ENCODE measurements at regions not wholly inside any gene's neighbourhood (a gene's known extent, or its start where the extent isn't known, plus 50 kb on each side); places are given as distances from the start of the nearest gene placed in this dataset.

GRCh38 chr22:49398646-49399045, 429.0 kb downstream of the BRD1 start (continued):
- TF ChIP-seq SP5 (CRISPR knock-in tag; IDR thresholded peaks at IDR 0.05; ENCODE audit: borderline replicate concordance, low read depth) (no peak), MXD4 (CRISPR knock-in tag; IDR thresholded peaks at IDR 0.05) (no peak), WIZ (CRISPR knock-in tag; IDR thresholded peaks at IDR 0.05) (no peak), UBTF (CRISPR knock-in tag; IDR thresholded peaks at IDR 0.05) (no peak), MTF2 (CRISPR knock-in tag; IDR thresholded peaks at IDR 0.05; ENCODE audit: borderline replicate concordance) (no peak)
- TF ChIP-seq, protein P1, sequence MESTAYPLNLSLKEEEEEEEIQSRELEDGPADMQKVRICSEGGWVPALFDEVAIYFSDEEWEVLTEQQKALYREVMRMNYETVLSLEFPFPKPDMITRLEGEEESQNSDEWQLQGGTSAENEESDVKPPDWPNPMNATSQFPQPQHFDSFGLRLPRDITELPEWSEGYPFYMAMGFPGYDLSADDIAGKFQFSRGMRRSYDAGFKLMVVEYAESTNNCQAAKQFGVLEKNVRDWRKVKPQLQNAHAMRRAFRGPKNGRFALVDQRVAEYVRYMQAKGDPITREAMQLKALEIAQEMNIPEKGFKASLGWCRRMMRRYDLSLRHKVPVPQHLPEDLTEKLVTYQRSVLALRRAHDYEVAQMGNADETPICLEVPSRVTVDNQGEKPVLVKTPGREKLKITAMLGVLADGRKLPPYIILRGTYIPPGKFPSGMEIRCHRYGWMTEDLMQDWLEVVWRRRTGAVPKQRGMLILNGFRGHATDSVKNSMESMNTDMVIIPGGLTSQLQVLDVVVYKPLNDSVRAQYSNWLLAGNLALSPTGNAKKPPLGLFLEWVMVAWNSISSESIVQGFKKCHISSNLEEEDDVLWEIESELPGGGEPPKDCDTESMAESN (CRISPR knock-in tag; conservative IDR thresholded peaks at IDR 0.05) = no peak

GRCh38 chr22:49398115-49398514, 429.6 kb downstream of the BRD1 start:
- BruUV-seq (replicated peaks) = no TSS peak
- FAIRE-seq = no peak
- WGBS (ENCODE audit: low lambda C conversion rate) = 82% methylated on average over 4 of the region's 17 CpGs

More at GRCh38 chr22:49398115-49398514, 429.6 kb downstream of the BRD1 start:
- H2AFZ ChIP-seq (ENCODE audit: low read length) = no peak overlapping the region
- H3K4me2 ChIP-seq (ENCODE audit: low read depth, low read length) = no peak overlapping the region
- no peaks in the 10 kb centered on the region for H3K4me1 ChIP-seq (ENCODE audit: insufficient read depth, low read length)
- CTCF ChIA-PET (ENCODE audit: low intra/inter-chr PET ratio, low total read pairs) = no interaction called here
- no peak overlapping the region for H3K9ac ChIP-seq (ENCODE audit: insufficient read depth, low read depth, low read length)
- H3K27me3 ChIP-seq (ENCODE audit: control insufficient read depth in 1 of 2, insufficient read depth in 2 of 2, low read length in 2 of 2) = peaks cover 4 to 59% of the 10 kb centered on the region in 2 experiments; a peak in 3 of 5 replicates
- in situ Hi-C loops (cut with HindIII; ENCODE audit: extremely low pct_ligation_motif_present, low pct_unique_long_range_greater_than_20kb) = no loop called here
- no peaks in the 10 kb centered on the region for H3K9me3 ChIP-seq (ENCODE audit: low read length)
- no peaks in the 10 kb centered on the region for H3K36me3 ChIP-seq (replicated peaks in 1 of 2; ENCODE audit: control insufficient read depth in 1 of 2, insufficient read depth in 2 of 2, low read length in 2 of 2)
- H3K79me2 ChIP-seq (ENCODE audit: insufficient read depth, low read length) = no peaks in the 10 kb centered on the region
- no peak overlapping the region for H3K4me3 ChIP-seq (replicated peaks in 1 of 3; ENCODE audit: insufficient read depth in 1 of 3, low read depth in 2 of 3, low read length in 3 of 3)
- intact Hi-C loops (cut with micrococcal nuclease; ENCODE audit: unreplicated experiment) = no loop called here
- POLR2A ChIA-PET = no interaction called here
- DNase-seq (ENCODE audit: low spot score) = no peak
- no peaks in the 10 kb centered on the region for H4K20me1 ChIP-seq (ENCODE audit: insufficient read depth, low read length)
- TF ChIP-seq ZNF430 (CRISPR knock-in tag; IDR thresholded peaks at IDR 0.05) = no peak
- TF ChIP-seq MATR3 (CRISPR knock-in tag; IDR thresholded peaks at IDR 0.05) = no peak
- TF ChIP-seq ARID2 (CRISPR knock-in tag; IDR thresholded peaks at IDR 0.05; ENCODE audit: borderline replicate concordance) = no peak
- no peak for TF ChIP-seq CHCHD3 (CRISPR knock-in tag; IDR thresholded peaks at IDR 0.05)
- no peak for TF ChIP-seq ZNF713 (CRISPR knock-in tag; IDR thresholded peaks at IDR 0.05)
- H3K27ac ChIP-seq (ENCODE audit: extremely low read length, insufficient read depth, low read length) = no peak overlapping the region
- no peak for ATAC-seq

All from HepG2 (cell line).